Trophoblast cell (in vitro differentiated cells and primary cell): ENCODE measurements at regions not wholly inside any gene's neighbourhood (a gene's known extent, or its start where the extent isn't known, plus 50 kb on each side); places are given as distances from the start of the nearest gene placed in this dataset.
A peak's percentile ranks its signal among the peaks of the same experiment; 100 is the strongest.

ENCODE experiments used
- DNase-seq, 2 donors: peaks; one replicate each; pipeline ENCODE4 v3.0.0-alpha.2; 2016
- H2AFZ ChIP-seq: 2 replicates; pipeline ENCODE4 v1.6.1; 2013; ENCODE audit warnings: low read length, moderate library complexity, mild to moderate bottlenecking; ENCODE audit not compliant: insufficient read depth, poor library complexity
- H2AK5ac ChIP-seq: 2 replicates; pipeline ENCODE4 v1.6.1; 2013; ENCODE audit warnings: mild to moderate bottlenecking, low read length
- H2BK120ac ChIP-seq: 2 replicates; pipeline ENCODE4 v1.6.1; 2013; ENCODE audit warnings: low read length, mild to moderate bottlenecking, moderate library complexity; ENCODE audit not compliant: insufficient read depth, poor library complexity
- H2BK12ac ChIP-seq: 2 replicates; pipeline ENCODE4 v1.6.1; 2013; ENCODE audit warnings: mild to moderate bottlenecking, low read length, moderate library complexity
- H2BK5ac ChIP-seq: 2 replicates; pipeline ENCODE4 v1.6.1; 2013; ENCODE audit warnings: low read length, low read depth, moderate library complexity, mild to moderate bottlenecking; ENCODE audit not compliant: poor library complexity
- H3K14ac ChIP-seq: 2 replicates; pipeline ENCODE4 v1.6.1; 2013; ENCODE audit warnings: mild to moderate bottlenecking, low read length
- H3K18ac ChIP-seq: 2 replicates; pipeline ENCODE4 v1.6.1; 2013; ENCODE audit warnings: mild to moderate bottlenecking, low read length
- H3K23ac ChIP-seq: 2 replicates; pipeline ENCODE4 v1.6.1; 2013; ENCODE audit warnings: low read length
- H3K27ac ChIP-seq: 2 replicates; pipeline ENCODE4 v1.5.1; 2013; ENCODE audit warnings: low read depth, mild to moderate bottlenecking, inconsistent platforms, low read length, moderate library complexity
- H3K27me3 ChIP-seq: 2 replicates; pipeline ENCODE4 v1.6.1; 2013; ENCODE audit warnings: inconsistent platforms, mild to moderate bottlenecking, low read length, moderate library complexity; ENCODE audit not compliant: insufficient read depth
- H3K36me3 ChIP-seq, 2 experiments: 1 replicate in 1 of 2; 2 replicates in 1 of 2; pipeline ENCODE4 v1.6.1; 2013; ENCODE audit warnings: low read length in 2 of 2, mild to moderate bottlenecking in 2 of 2, moderate library complexity in 1 of 2; ENCODE audit not compliant: insufficient read depth in 2 of 2, control insufficient read depth in 1 of 2
- H3K4ac ChIP-seq: 2 replicates; pipeline ENCODE4 v1.6.1; 2013; ENCODE audit warnings: low read depth, mild to moderate bottlenecking, low read length, moderate library complexity
- H3K4me1 ChIP-seq, 2 experiments: 1 replicate in 1 of 2; 2 replicates in 1 of 2; pipeline ENCODE4 v1.6.1; 2013; ENCODE audit warnings: low read length in 2 of 2, mild to moderate bottlenecking in 2 of 2, moderate library complexity in 1 of 2; ENCODE audit not compliant: insufficient read depth in 2 of 2, control insufficient read depth in 1 of 2
- H3K4me2 ChIP-seq: 2 replicates; pipeline ENCODE4 v1.6.1; 2013; ENCODE audit warnings: inconsistent platforms, mild to moderate bottlenecking, low read length, moderate library complexity
- H3K4me3 ChIP-seq: 2 replicates; pipeline ENCODE4 v1.5.1; 2013; ENCODE audit warnings: mild to moderate bottlenecking, low read depth, low read length, inconsistent platforms
- H3K79me1 ChIP-seq: one replicate; pipeline ENCODE4 v1.6.1; 2013; ENCODE audit warnings: low read length
- H3K79me2 ChIP-seq: 2 replicates; pipeline ENCODE4 v1.6.1; 2013; ENCODE audit warnings: low read length, mild to moderate bottlenecking; ENCODE audit not compliant: control insufficient read depth, insufficient read depth, poor library complexity
- H3K9ac ChIP-seq: 2 replicates; pipeline ENCODE4 v1.6.1; 2013; ENCODE audit warnings: mild to moderate bottlenecking, low read length
- H3K9me3 ChIP-seq: 2 replicates; pipeline ENCODE4 v1.6.1; 2013; ENCODE audit warnings: low read depth, mild to moderate bottlenecking, control low read depth, inconsistent platforms, low read length; ENCODE audit not compliant: insufficient read depth
- H4K12ac ChIP-seq: 2 replicates; pipeline ENCODE4 v1.6.1; 2013; ENCODE audit warnings: low read depth, mild to moderate bottlenecking, low read length, moderate library complexity
- H4K8ac ChIP-seq: 2 replicates; pipeline ENCODE4 v1.6.1; 2013; ENCODE audit warnings: low read depth, mild to moderate bottlenecking, low read length, moderate library complexity
- H4K91ac ChIP-seq: one replicate; pipeline ENCODE4 v1.6.1; 2013; ENCODE audit warnings: low read depth, mild to moderate bottlenecking, low read length, moderate library complexity
- WGBS: extraction: QIAGEN DNeasy Blood & Tissue Kit; methylation state at CpG from one replicate; pipeline ENCODE4 v1.1.7; 2013; ENCODE audit warnings: missing lambda C conversion rate; ENCODE audit not compliant: insufficient read length, insufficient coverage; ENCODE audit errors: extremely low coverage; 5-methylcytosine and 5-hydroxymethylcytosine counted together

DNA sequence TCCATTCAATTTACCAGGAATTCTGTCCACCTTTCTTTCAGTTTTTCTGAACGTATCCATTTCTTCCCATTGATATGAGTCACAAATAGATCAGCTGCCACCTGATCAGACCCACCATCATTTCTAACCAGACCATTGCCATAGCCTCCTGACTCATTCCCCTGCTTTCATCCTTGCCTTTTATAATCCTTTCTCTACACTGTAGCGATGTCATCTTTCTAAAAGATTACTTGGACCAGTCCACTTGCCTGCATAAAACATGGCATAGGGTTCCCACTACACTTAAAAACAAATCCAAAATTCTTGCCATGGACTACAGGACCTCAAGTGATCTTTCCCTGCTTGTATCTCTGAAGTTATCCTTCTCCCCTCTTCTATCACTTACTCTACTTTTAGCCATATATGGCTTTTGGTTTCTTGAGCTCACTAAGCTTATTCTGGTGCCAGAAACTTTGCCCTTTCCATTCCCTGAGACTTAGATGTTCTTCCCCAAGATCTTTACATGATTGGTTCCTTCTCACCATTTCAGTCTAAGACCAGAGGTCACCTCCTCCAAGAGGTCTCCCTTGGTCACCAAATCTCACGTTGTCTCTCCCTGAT lies 149.5 kb upstream of the KRR1 start:
- Histone ChIP-seq H3K9ac (no peak overlapping the region), H3K79me1 (peaks cover 7% of the 10 kb centered on the region), H3K9me3 (no peaks in the 10 kb centered on the region), H2BK12ac (no peak overlapping the region), H4K8ac (no peak overlapping the region), H3K14ac (no peak overlapping the region), H3K23ac (no peak overlapping the region), H3K36me3 (no peaks in the 10 kb centered on the region), H3K4me3 (no peak overlapping the region), H4K12ac (no peak overlapping the region), H2BK5ac (no peak overlapping the region), H3K4me2 (no peak overlapping the region), H2BK120ac (no peak overlapping the region), H3K79me2 (no peaks in the 10 kb centered on the region), H3K27me3 (no peaks in the 10 kb centered on the region), H2AFZ (no peak overlapping the region), H3K4ac (no peak overlapping the region), H3K18ac (no peak overlapping the region), H4K91ac (no peak overlapping the region), H3K27ac (no peak overlapping the region), H3K4me1 (peaks cover 8 to 16% of the 10 kb centered on the region in 2 experiments), H2AK5ac (no peak overlapping the region)
- no CpG with 5 or more reads among the region's 3 CpGs for WGBS
- no peak for DNase-seq

DNA sequence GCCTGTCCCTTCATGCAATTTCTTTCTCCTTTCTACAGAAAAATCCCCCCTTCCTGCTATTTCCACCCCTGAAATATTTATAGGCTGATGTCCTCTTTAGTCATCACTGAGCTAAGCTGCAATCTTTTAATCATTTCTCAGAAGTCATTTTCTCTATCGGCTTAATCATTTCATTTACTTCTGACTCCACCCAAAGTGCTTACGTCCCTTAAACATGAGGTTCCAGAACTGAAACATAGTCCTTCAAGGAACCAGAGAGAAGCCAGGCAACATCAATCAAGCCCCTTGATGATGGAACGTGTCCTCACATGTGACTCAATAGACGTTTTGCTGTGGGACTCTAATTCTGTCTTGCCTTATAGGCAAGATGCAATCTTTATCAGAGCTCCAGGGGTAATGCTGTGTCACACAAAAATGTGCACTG lies 148.7 kb upstream of the KRR1 start:
- H3K4me1 ChIP-seq: peaks cover 8 to 14% of the 10 kb centered on the region in 2 experiments
- no peaks in the 10 kb centered on the region for H3K27me3 ChIP-seq
- H3K14ac ChIP-seq: no peak overlapping the region

DNA sequence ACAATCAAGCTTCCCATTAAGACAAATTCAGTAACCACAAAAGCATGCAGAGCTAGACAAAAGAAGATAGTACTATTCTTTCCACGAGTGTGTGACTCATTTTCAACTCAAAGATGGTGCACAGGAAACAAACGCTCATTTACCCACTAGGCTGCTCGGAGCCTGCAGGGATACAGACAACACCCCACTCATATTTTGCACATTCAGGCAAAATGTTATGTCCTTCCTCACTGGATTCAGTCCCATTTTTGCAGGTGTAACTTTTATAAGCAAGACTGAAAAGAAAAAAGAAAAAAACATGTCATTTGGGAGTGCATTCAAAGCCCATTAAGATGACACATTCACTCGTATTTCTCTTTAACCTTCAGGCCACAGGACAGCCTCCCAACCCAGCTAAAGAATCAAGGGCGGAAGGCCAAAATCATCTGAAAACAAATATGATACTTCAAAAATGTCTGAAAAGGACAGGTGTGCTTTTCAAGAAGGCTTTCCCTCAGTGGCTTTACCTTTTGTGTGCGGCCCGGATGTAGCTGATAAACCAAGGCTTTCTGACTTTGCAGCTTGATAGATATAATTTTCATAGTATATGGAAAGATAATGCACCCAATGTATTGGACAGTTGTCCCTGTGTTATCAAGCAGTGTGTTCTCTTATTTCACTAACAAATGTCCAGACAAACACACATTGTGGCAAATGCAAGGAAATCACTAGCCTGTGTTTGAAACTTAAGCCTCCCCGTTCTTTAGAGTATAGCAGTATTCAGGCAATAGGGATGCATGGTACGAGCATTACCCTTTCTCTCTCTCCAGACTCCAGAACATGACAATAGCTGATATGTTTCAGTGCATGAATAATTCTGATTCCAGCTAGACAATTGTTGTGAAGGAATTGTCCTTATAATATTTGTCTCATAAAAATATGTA lies 147.8 kb upstream of the KRR1 start:
- Histone ChIP-seq H3K18ac (no peak overlapping the region), H2AK5ac (no peak overlapping the region), H3K23ac (no peak overlapping the region), H3K27ac (peak overlapping the region; percentile 25), H3K36me3 (no peaks in the 10 kb centered on the region), H3K79me2 (no peaks in the 10 kb centered on the region), H2AFZ (no peak overlapping the region), H3K27me3 (no peaks in the 10 kb centered on the region), H4K91ac (no peak overlapping the region), H4K8ac (peak overlapping the region; percentile 44), H4K12ac (no peak overlapping the region), H3K79me1 (peaks cover 7% of the 10 kb centered on the region), H3K4me1 (peaks cover 8 to 11% of the 10 kb centered on the region in 2 experiments), H2BK12ac (peak overlapping the region; percentile 65), H3K9ac (no peak overlapping the region), H2BK5ac (no peak overlapping the region), H3K4ac (no peak overlapping the region), H3K4me2 (no peak overlapping the region), H3K9me3 (no peaks in the 10 kb centered on the region), H3K4me3 (no peak overlapping the region), H3K14ac (no peak overlapping the region), H2BK120ac (no peak overlapping the region)
- no CpG with 5 or more reads among the region's 9 CpGs for WGBS
- peak in 1 of 2 donors; percentile 29 for DNase-seq

More for the DNA sequence above, 148.7 kb upstream of the KRR1 start:
- Histone ChIP-seq H2BK120ac (no peak overlapping the region), H3K79me2 (no peaks in the 10 kb centered on the region), H2AK5ac (no peak overlapping the region), H3K4ac (no peak overlapping the region), H2AFZ (no peak overlapping the region), H3K79me1 (peaks cover 7% of the 10 kb centered on the region), H3K9ac (no peak overlapping the region), H4K91ac (no peak overlapping the region), H4K12ac (no peak overlapping the region), H3K27ac (no peak overlapping the region), H2BK12ac (no peak overlapping the region), H2BK5ac (no peak overlapping the region), H3K4me2 (no peak overlapping the region), H3K23ac (no peak overlapping the region), H3K4me3 (no peak overlapping the region), H3K9me3 (no peaks in the 10 kb centered on the region), H3K18ac (no peak overlapping the region), H4K8ac (no peak overlapping the region), H3K36me3 (no peaks in the 10 kb centered on the region)
- WGBS: no CpG with 5 or more reads among the region's 4 CpGs
- DNase-seq: no peak

DNA sequence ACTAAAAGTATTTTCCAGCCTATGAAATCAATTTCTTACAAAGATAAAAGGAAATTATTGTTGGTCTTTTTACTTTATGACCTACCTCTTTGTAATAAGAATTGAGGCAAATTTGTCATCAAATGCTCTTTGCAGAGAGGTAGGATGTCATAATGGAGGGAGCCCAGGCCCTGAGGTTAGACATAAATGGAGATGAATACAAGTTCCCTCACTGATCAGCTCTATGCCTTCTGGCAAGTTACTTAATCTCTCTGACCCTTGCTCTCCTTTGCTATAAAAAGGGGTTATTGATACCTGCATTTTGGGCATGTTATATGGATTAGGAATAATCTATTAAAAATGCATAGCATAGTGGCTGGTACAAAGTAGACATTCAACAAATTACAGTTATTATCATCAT lies 146.9 kb upstream of the KRR1 start:
- Histone ChIP-seq H3K4ac (no peak overlapping the region), H3K4me3 (no peak overlapping the region), H3K27ac (no peak overlapping the region), H3K36me3 (no peaks in the 10 kb centered on the region), H3K79me2 (no peaks in the 10 kb centered on the region), H2BK12ac (no peak overlapping the region), H2AK5ac (no peak overlapping the region), H4K12ac (no peak overlapping the region), H3K4me2 (no peak overlapping the region), H3K4me1 (peaks cover 8 to 11% of the 10 kb centered on the region in 2 experiments), H3K18ac (no peak overlapping the region), H4K8ac (no peak overlapping the region), H3K9ac (no peak overlapping the region), H2BK5ac (no peak overlapping the region), H3K9me3 (no peaks in the 10 kb centered on the region), H3K79me1 (peaks cover 6% of the 10 kb centered on the region), H2BK120ac (no peak overlapping the region), H3K14ac (no peak overlapping the region), H3K27me3 (no peaks in the 10 kb centered on the region), H3K23ac (no peak overlapping the region), H2AFZ (no peak overlapping the region), H4K91ac (no peak overlapping the region)
- no peak for DNase-seq
